Mammary epithelial cell (primary cell): ENCODE measurements at regions not wholly inside any gene's neighbourhood (a gene's known extent, or its start where the extent isn't known, plus 50 kb on each side); places are given as distances from the start of the nearest gene placed in this dataset.

ENCODE experiments used
- CTCF ChIP-seq, 2 donors: IDR thresholded peaks in 1 of 2; conservative IDR thresholded peaks in 1 of 2; 2 replicates each; pipeline ENCODE4 v1.5.1; 2011 to 2012; ENCODE audit warnings: inconsistent platforms in 2 of 2, low read length in 2 of 2, mild to moderate bottlenecking in 2 of 2, control low read depth in 1 of 2, low read depth in 1 of 2; ENCODE audit not compliant: insufficient read depth in 1 of 2; ENCODE audit errors: extremely low read depth in 1 of 2
- EZH2 ChIP-seq: IDR thresholded peaks from 2 replicates; pipeline ENCODE4 v1.6.1; 2012; ENCODE audit warnings: low read length, inconsistent platforms, borderline replicate concordance

- TF ChIP-seq CTCF (conservative IDR thresholded peaks at IDR 0.05 in 1 of 2, IDR thresholded peaks at IDR 0.05 in 1 of 2; ENCODE audit: extremely low read depth in 1 of 2, insufficient read depth in 1 of 2, low read depth in 1 of 2, low read length in 2 of 2): no peak
- no peak for TF ChIP-seq EZH2
These were observed 611.9 kb upstream of the TECRL start for GRCh38 chr4:65021149-65021548.
